ENCODE measurements at regions not wholly inside any gene's neighbourhood (a gene's known extent, or its start where the extent isn't known, plus 50 kb on each side); places are given as distances from the start of the nearest gene placed in this dataset.

- TF ChIP-seq CTCF (IDR thresholded peaks at IDR 0.05) = no peak
- no peak for TF ChIP-seq POLR2A (IDR thresholded peaks at IDR 0.05)
Observed at GRCh38 chr1:34362949-34363348, 186.2 kb downstream of the C1orf94 start.

Measured in thyroid gland (tissue), 4 donors.